K562 (cell line): ENCODE measurements at regions not wholly inside any gene's neighbourhood (a gene's known extent, or its start where the extent isn't known, plus 50 kb on each side); places are given as distances from the start of the nearest gene placed in this dataset.

Experiments
- ATAC-seq: fragments of 200-7000 bp; cut with Tn5 transposase; 3 replicates; pipeline ENCODE4 v1.9.1; 2020; ENCODE audit warnings: moderate library complexity
- BruUV-seq: library from RNA; stranded (reverse); fragments of 400-500 nt; replicated peaks from 2 replicates; lab custom pipeline; 2021; lab: Mats Ljungman, UMichigan
- CTCF ChIA-PET: fragments of 300-600 bp; formaldehyde crosslinking; extraction: SDS; loops from one replicate; lab custom pipeline; 2021; ENCODE audit warnings: low intra/inter-chr PET ratio; lab: Yijun Ruan, JAX
- POLR2A ChIA-PET: fragments of 300-600, 350-650 bp; sonication (Branson Sonifier 250); formaldehyde crosslinking; extraction: SDS; loops from one replicate; lab custom pipeline; 2021; ENCODE audit warnings: antibody characterized with exemption, inconsistent platforms; lab: Yijun Ruan, JAX
- DNase-seq, 4 experiments: peaks; one replicate each; pipeline versions ENCODE4 v3.0.0 to v3.0.0-alpha.2; 2011 to 2018; ENCODE audit warnings: low spot score in 3 of 4, mixed read lengths in 3 of 4; ENCODE audit errors: extremely low read depth in 1 of 4
- FAIRE-seq: peaks from 2 replicates; lab custom pipeline; 2011; peaks lifted over from hg19 to GRCh38; lab: Jason Lieb, UNC
- H2AFZ ChIP-seq: 2 replicates; pipeline ENCODE4 v1.6.0; 2011; ENCODE audit warnings: low read depth, low read length, control low read depth, inconsistent platforms
- H3K27ac ChIP-seq: fragments of 200-600 bp; 3 replicates; pipeline ENCODE4 v1.8.0; 2011; ENCODE audit warnings: low read depth, mild to moderate bottlenecking, control low read depth, inconsistent platforms, low read length, moderate library complexity, mixed read lengths; ENCODE audit errors: extremely low read depth
- H3K27me3 ChIP-seq, 2 experiments: fragments of 300-600 bp in 1 of 2; 2 replicates in 1 of 2; 3 replicates in 1 of 2; pipeline versions ENCODE4 v1.6.0 to v1.8.0; 2011; ENCODE audit warnings: inconsistent platforms in 2 of 2, low read length in 2 of 2, mild to moderate bottlenecking in 1 of 2, mixed read lengths in 1 of 2, moderate library complexity in 1 of 2; ENCODE audit not compliant: control insufficient read depth in 2 of 2, insufficient read depth in 2 of 2
- H3K36me3 ChIP-seq: fragments of 300-600 bp; 3 replicates; pipeline ENCODE4 v1.8.0; 2011; ENCODE audit warnings: mild to moderate bottlenecking, low read length, inconsistent platforms; ENCODE audit not compliant: control insufficient read depth, insufficient read depth
- H3K4me1 ChIP-seq, 2 experiments: fragments of 200-600 bp in 1 of 2; replicated peaks in 1 of 2; 2 replicates in 1 of 2; 3 replicates in 1 of 2; pipeline versions ENCODE4 v1.5.1 to v1.8.0; 2011; ENCODE audit warnings: inconsistent platforms in 2 of 2, low read length in 2 of 2, mild to moderate bottlenecking in 1 of 2, mixed read lengths in 1 of 2, moderate library complexity in 1 of 2; ENCODE audit not compliant: control insufficient read depth in 2 of 2, insufficient read depth in 2 of 2
- H3K4me2 ChIP-seq: 2 replicates; pipeline ENCODE4 v1.6.1; 2011; ENCODE audit warnings: low read length, control low read depth, inconsistent platforms, mixed read lengths; ENCODE audit not compliant: insufficient read depth
- H3K4me3 ChIP-seq: fragments of 200-600 bp; sonication (generic), shearing (Covaris generic); 2 replicates; pipeline ENCODE4 v1.5.1; 2016; ENCODE audit warnings: control low read depth, inconsistent platforms
- H3K79me2 ChIP-seq: fragments of 200-600 bp; 3 replicates; pipeline ENCODE4 v1.8.0; 2011; ENCODE audit warnings: low read length, inconsistent platforms; ENCODE audit not compliant: control insufficient read depth, insufficient read depth
- H3K9ac ChIP-seq, 2 experiments: 2 replicates each; pipeline versions ENCODE4 v1.6.0 to v1.6.1; 2011; ENCODE audit warnings: low read depth in 2 of 2, low read length in 2 of 2, control low read depth in 1 of 2, inconsistent platforms in 1 of 2, mild to moderate bottlenecking in 1 of 2, mixed read lengths in 1 of 2; ENCODE audit not compliant: insufficient read depth in 1 of 2
- H3K9me1 ChIP-seq: one replicate; pipeline ENCODE4 v1.6.0; 2011; ENCODE audit warnings: inconsistent platforms, mild to moderate bottlenecking, low read length, moderate library complexity; ENCODE audit not compliant: control insufficient read depth, insufficient read depth
- H3K9me3 ChIP-seq: replicated peaks from 2 replicates; pipeline ENCODE4 v1.5.1; 2011; ENCODE audit warnings: low read depth, low read length, inconsistent platforms; ENCODE audit not compliant: control insufficient read depth, insufficient read depth
- H4K20me1 ChIP-seq: replicated peaks from 2 replicates; pipeline ENCODE4 v1.6.1; 2011; ENCODE audit warnings: low read length, inconsistent platforms, mixed read lengths; ENCODE audit not compliant: control insufficient read depth, insufficient read depth
- CAMTA2 ChIP-seq: fragments of 250-450 bp; sonication (Bioruptor Pico); conservative IDR thresholded peaks from 2 replicates; pipeline ENCODE4 v1.5.1; 2022
- CEBPG ChIP-seq, 3 experiments: fragments of 200-800 bp in 1 of 3; sonication (Bioruptor generic) in 1 of 3; sonication (generic) in 1 of 3; formaldehyde crosslinking in 1 of 3; IDR thresholded peaks in 2 of 3; conservative IDR thresholded peaks in 1 of 3; 2 replicates each; pipeline versions ENCODE4 v1.6.1 to v1.8.0; 2016 to 2022; ENCODE audit warnings: missing compliant biosample characterization in 2 of 3, missing genetic modification characterization in 2 of 3, mild to moderate bottlenecking in 1 of 3, missing genetic modification reagents in 1 of 3
- CGGBP1 ChIP-seq: fragments of 250-450 bp; sonication (Bioruptor Pico); IDR thresholded peaks from 2 replicates; pipeline ENCODE4 v1.9.0; 2021; ENCODE audit warnings: mild to moderate bottlenecking
- EWSR1 ChIP-seq: fragments of 450-650 bp; IDR thresholded peaks from 2 replicates; pipeline ENCODE4 v1.6.1; 2018; ENCODE audit warnings: borderline replicate concordance, mild to moderate bottlenecking, low read depth, moderate library complexity; ENCODE audit not compliant: partially characterized antibody
- POLR2H ChIP-seq: IDR thresholded peaks from 2 replicates; pipeline ENCODE4 v1.6.1; 2016; ENCODE audit warnings: missing genetic modification characterization, low read depth, mild to moderate bottlenecking, control low read depth, missing compliant biosample characterization, moderate library complexity
- POLR3A ChIP-seq: IDR thresholded peaks from 2 replicates; pipeline ENCODE4 v1.6.1; 2011; ENCODE audit warnings: borderline replicate concordance, mild to moderate bottlenecking, moderate library complexity; ENCODE audit not compliant: insufficient read length, insufficient read depth; ENCODE audit errors: extremely low read depth
- SNIP1 ChIP-seq: fragments of 450-650 bp; IDR thresholded peaks from 2 replicates; pipeline ENCODE4 v1.7.1; 2017; ENCODE audit warnings: low read depth, mild to moderate bottlenecking
- SRSF1 ChIP-seq: fragments of 200-400 bp; formaldehyde crosslinking; IDR thresholded peaks from 2 replicates; pipeline ENCODE4 v1.6.1; 2017; ENCODE audit warnings: mild to moderate bottlenecking, low read depth, low read length, moderate library complexity
- ZNF347 ChIP-seq: fragments of 450-650 bp; formaldehyde crosslinking; IDR thresholded peaks from 2 replicates; pipeline ENCODE4 v1.4.0; 2020; ENCODE audit warnings: low read depth, mild to moderate bottlenecking, moderate library complexity
- WGBS: fragments of 100-300 bp; shearing (Covaris generic); methylation state at CpG from one replicate; pipeline ENCODE4 v1.1.6; 2016; ENCODE audit warnings: low coverage, mixed read lengths; ENCODE audit not compliant: insufficient coverage; ENCODE audit errors: missing lambda C conversion rate; 5-methylcytosine and 5-hydroxymethylcytosine counted together
- in situ Hi-C: fragments of 300-500 bp; cut with MboI; formaldehyde crosslinking; loops from 4 replicates; pipeline ENCODE4 v1.15.0; 2018; ENCODE audit warnings: inconsistent platforms, mixed read lengths
- intact Hi-C: fragments of 100-400 bp; cut with micrococcal nuclease; formaldehyde crosslinking; loops from 2 replicates; pipeline ENCODE4 v1.14.2; 2022
- TF ChIP-seq, protein P1 (sequence below): IDR thresholded peaks from 2 replicates; pipeline ENCODE4 v1.6.1; 2012; ENCODE audit warnings: low read depth, low read length, improper control_type of control experiment, borderline replicate concordance
- TF ChIP-seq, protein P2 (sequence below): fragments of 250-450 bp; sonication (Bioruptor Pico); IDR thresholded peaks from 2 replicates; pipeline ENCODE4 v1.8.0; 2022; ENCODE audit warnings: moderate library complexity, mild to moderate bottlenecking, inconsistent platforms

DNA sequence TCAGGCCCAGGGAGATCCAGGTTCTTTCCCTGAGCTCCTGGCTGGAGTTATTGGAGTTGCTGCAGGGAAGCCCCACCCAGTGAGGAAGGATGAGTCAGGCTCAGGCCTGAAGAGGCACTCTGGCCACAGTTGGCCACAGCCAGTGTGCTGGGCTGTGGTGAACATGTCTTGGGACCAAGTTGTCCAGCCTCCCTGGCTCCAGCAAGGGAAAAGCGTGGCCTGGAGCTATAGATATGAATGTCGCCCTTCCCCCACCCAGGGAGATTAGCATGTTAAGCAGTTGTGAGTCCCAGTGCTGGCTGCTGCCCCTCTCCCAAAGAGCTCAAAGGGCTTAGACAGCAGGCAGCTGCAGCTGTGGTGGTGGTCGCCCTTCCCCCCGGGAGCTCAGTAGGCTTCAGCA is 963.2 kb downstream of the ROBO2 start:
- Histone ChIP-seq H3K4me2 (no peak overlapping the region), H3K9me1 (no peaks in the 10 kb centered on the region), H3K36me3 (no peaks in the 10 kb centered on the region), H3K9ac (no peak overlapping the region), H4K20me1 (no peaks in the 10 kb centered on the region), H3K79me2 (no peaks in the 10 kb centered on the region), H3K27me3 (no peaks in the 10 kb centered on the region), H3K9me3 (no peaks in the 10 kb centered on the region), H3K4me1 (no peaks in the 10 kb centered on the region), H3K27ac (no peak overlapping the region), H3K4me3 (no peak overlapping the region), H2AFZ (no peak overlapping the region)
- in situ Hi-C loops, result no loop called here
- intact Hi-C loops, result no loop called here
- 0% methylated on average over 4 of the region's 4 CpGs for WGBS
- ChIA-PET POLR2A (no interaction called here), CTCF (no interaction called here)
- no peak for FAIRE-seq
- BruUV-seq, result no TSS peak
- DNase-seq, result no peak
- ATAC-seq, result no peak
- TF ChIP-seq CAMTA2 (CRISPR knock-in tag), result no peak
- no peak for TF ChIP-seq ZNF347 (CRISPR knock-in tag)

DNA sequence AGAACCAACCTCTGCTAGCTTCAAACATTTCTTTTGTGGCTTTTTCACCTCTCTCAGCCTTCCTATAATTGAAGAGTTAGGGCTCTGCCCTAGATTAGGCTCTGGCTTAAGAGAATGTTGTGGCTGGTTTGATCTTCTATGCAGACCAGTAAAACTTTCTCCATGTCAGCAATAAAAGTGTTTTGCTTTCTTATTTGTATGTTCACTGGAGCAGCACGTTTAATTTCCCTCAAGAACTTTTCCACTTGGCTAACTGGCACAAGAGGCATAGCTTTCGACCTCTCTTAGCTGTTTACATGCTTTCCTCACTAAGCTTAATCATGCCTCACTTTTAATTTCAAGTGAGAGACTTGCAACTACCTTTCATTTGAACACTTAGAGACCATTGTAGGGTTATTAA is 964.7 kb downstream of the ROBO2 start:
- intact Hi-C loops, result no loop called here
- DNase-seq (no peak), ATAC-seq (no peak), FAIRE-seq (no peak)
- Histone ChIP-seq H3K27ac (no peak overlapping the region), H3K4me2 (no peak overlapping the region), H3K9ac (no peak overlapping the region), H3K79me2 (no peaks in the 10 kb centered on the region), H3K9me1 (no peaks in the 10 kb centered on the region), H3K9me3 (no peaks in the 10 kb centered on the region), H3K4me3 (no peak overlapping the region), H3K27me3 (no peaks in the 10 kb centered on the region), H3K36me3 (no peaks in the 10 kb centered on the region), H4K20me1 (no peaks in the 10 kb centered on the region), H3K4me1 (no peaks in the 10 kb centered on the region), H2AFZ (no peak overlapping the region)
- POLR2A ChIA-PET, result no interaction called here
- in situ Hi-C loops, result no loop called here
- CTCF ChIA-PET, result no interaction called here
- WGBS, result 0% methylated on average over 2 of the region's 2 CpGs
- no TSS peak for BruUV-seq
- TF ChIP-seq EWSR1 (no peak), POLR2H (tag) (no peak), CEBPG (CRISPR knock-in tag; IDR thresholded peaks at IDR 0.05) (no peak), CEBPG (tag; conservative IDR thresholded peaks at IDR 0.05 in 1 of 2, IDR thresholded peaks at IDR 0.05 in 1 of 2) (no peak), POLR3A (no peak), SRSF1 (no peak), CGGBP1 (CRISPR knock-in tag) (no peak), SNIP1 (no peak)
- TF ChIP-seq, protein P1, sequence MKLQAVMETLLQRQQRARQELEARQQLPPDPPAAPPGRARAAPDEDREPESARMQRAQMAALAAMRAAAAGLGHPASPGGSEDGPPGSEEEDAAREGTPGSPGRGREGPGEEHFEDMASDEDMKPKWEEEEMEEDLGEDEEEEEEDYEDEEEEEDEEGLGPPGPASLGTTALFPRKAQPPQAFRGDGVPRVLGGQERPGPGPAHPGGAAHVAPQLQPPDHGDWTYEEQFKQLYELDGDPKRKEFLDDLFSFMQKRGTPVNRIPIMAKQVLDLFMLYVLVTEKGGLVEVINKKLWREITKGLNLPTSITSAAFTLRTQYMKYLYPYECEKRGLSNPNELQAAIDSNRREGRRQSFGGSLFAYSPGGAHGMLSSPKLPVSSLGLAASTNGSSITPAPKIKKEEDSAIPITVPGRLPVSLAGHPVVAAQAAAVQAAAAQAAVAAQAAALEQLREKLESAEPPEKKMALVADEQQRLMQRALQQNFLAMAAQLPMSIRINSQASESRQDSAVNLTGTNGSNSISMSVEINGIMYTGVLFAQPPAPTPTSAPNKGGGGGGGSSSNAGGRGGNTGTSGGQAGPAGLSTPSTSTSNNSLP, result no peak
- TF ChIP-seq, protein P2, sequence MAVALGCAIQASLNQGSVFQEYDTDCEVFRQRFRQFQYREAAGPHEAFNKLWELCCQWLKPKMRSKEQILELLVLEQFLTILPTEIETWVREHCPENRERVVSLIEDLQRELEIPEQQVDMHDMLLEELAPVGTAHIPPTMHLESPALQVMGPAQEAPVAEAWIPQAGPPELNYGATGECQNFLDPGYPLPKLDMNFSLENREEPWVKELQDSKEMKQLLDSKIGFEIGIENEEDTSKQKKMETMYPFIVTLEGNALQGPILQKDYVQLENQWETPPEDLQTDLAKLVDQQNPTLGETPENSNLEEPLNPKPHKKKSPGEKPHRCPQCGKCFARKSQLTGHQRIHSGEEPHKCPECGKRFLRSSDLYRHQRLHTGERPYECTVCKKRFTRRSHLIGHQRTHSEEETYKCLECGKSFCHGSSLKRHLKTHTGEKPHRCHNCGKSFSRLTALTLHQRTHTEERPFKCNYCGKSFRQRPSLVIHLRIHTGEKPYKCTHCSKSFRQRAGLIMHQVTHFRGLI (CRISPR knock-in tag), result no peak
